Effector memory CD8-positive, alpha-beta T cell (primary cell): ENCODE measurements at regions not wholly inside any gene's neighbourhood (a gene's known extent, or its start where the extent isn't known, plus 50 kb on each side); places are given as distances from the start of the nearest gene placed in this dataset.

ENCODE experiments used
- ATAC-seq: fragments of 150-1000 bp; cut with Tn5 transposase; replicated peaks from 2 replicates; pipeline ENCODE4 v1.10.0; 2021; ENCODE audit warnings: mild to moderate bottlenecking, moderate library complexity
- DNase-seq, 3 experiments: peaks; one replicate each; pipeline ENCODE4 v3.0.0; 2021
- H3K27ac Mint-ChIP-seq, 2 donors: one replicate each; pipeline ENCODE4 v1.8.0; 2022; ENCODE audit warnings: mild to moderate bottlenecking in 2 of 2, mixed read lengths in 2 of 2, moderate library complexity in 2 of 2
- H3K27me3 Mint-ChIP-seq, 2 donors: one replicate each; pipeline ENCODE4 v1.8.0; 2022; ENCODE audit warnings: mixed read lengths in 2 of 2
- H3K36me3 Mint-ChIP-seq: one replicate; pipeline ENCODE4 v1.8.0; 2022; ENCODE audit warnings: mild to moderate bottlenecking, moderate library complexity, mixed read lengths; ENCODE audit not compliant: insufficient read depth
- H3K4me1 Mint-ChIP-seq, 2 donors: one replicate each; pipeline ENCODE4 v1.8.0; 2022; ENCODE audit warnings: low read depth in 2 of 2, mixed read lengths in 2 of 2
- H3K4me3 Mint-ChIP-seq, 2 donors: one replicate each; pipeline ENCODE4 v1.8.0; 2022; ENCODE audit warnings: mild to moderate bottlenecking in 2 of 2, mixed read lengths in 2 of 2, moderate library complexity in 2 of 2
- H3K9me3 Mint-ChIP-seq, 2 donors: one replicate each; pipeline ENCODE4 v1.8.0; 2022; ENCODE audit warnings: mixed read lengths in 2 of 2

DNA sequence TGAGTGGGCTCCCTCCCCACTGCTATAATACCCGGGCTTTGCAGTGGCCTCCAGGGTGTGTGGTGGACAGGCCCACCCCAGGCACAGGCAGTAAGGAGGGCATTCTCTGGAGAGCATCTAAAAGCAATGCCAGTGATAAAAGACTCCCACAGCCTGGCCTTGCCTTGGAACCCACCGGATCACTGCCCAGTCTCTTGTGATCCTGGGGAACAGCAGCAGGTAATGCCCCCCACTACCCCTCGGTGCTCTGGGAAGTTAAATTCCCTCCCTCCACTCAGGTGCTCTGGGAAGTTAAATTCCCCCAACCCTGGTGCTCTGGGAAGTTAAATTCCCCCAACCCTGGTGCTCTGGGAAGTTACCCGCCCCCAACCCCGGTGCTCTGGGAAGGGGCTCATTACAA is 565.2 kb downstream of the TCERG1L start:
- no peaks in the 10 kb centered on the region for H3K4me1 Mint-ChIP-seq
- H3K36me3 Mint-ChIP-seq: peaks cover 2% of the 10 kb centered on the region
- H3K9me3 Mint-ChIP-seq: peaks cover 4 to 6% of the 10 kb centered on the region in 2 donors
- ATAC-seq: no peak
- H3K4me3 Mint-ChIP-seq: no peak overlapping the region
- peaks cover 0 to 10% of the 10 kb centered on the region in 2 donors for H3K27me3 Mint-ChIP-seq
- DNase-seq: no peak
- no peak overlapping the region for H3K27ac Mint-ChIP-seq

DNA sequence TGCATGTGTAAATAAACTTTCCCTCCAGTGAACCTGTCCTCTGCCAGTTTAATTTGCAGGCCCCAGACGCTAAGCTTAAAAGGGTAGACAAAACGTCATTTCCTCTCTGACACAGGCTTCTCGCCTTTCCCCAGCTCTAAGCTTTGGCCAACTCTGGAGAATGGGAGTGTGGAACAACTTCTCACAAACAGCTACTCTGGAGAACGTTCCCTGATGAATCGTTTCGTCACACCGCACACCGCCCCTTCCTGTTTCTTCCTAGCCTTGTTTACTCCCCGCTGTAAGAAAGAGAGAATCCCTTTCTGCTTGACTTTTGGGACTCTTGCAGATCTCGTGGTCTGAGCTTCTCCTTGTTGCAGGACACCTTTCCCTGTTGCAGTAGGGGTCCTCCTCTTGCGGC is 564.2 kb downstream of the TCERG1L start:
- H3K4me3 Mint-ChIP-seq: no peak overlapping the region
- DNase-seq (no peak), ATAC-seq (no peak)
- H3K9me3 Mint-ChIP-seq: peaks cover 6% of the 10 kb centered on the region in 2 donors
- no peak overlapping the region for H3K27ac Mint-ChIP-seq
- peaks cover 0 to 16% of the 10 kb centered on the region in 2 donors for H3K27me3 Mint-ChIP-seq
- H3K4me1 Mint-ChIP-seq: no peaks in the 10 kb centered on the region
- H3K36me3 Mint-ChIP-seq: peaks cover 2% of the 10 kb centered on the region

DNA sequence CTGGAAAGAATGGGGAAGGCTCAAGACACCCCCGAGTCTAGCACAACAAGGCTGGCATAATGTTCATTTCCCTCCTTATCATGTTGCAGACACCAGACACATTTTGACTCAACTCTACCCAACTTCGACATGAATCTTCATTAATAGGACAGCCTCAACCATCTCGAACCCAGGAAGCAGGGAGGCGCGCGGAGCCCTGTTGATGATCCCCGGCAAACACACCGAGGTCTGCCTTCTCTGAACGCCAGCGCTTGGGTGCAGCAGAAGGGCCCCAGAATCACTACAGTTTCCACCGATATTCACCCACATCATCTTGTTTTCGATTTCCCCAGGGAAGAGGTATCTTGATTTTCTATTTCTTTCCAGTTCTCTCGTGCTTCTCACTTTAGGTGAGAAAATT is 563.6 kb downstream of the TCERG1L start:
- H3K27ac Mint-ChIP-seq: no peak overlapping the region
- no peak for DNase-seq
- no peaks in the 10 kb centered on the region for H3K4me1 Mint-ChIP-seq
- peaks cover 6% of the 10 kb centered on the region in 2 donors for H3K9me3 Mint-ChIP-seq
- H3K4me3 Mint-ChIP-seq: no peak overlapping the region
- peaks cover 2% of the 10 kb centered on the region for H3K36me3 Mint-ChIP-seq
- no peak for ATAC-seq
- H3K27me3 Mint-ChIP-seq: peaks cover 0 to 16% of the 10 kb centered on the region in 2 donors

DNA sequence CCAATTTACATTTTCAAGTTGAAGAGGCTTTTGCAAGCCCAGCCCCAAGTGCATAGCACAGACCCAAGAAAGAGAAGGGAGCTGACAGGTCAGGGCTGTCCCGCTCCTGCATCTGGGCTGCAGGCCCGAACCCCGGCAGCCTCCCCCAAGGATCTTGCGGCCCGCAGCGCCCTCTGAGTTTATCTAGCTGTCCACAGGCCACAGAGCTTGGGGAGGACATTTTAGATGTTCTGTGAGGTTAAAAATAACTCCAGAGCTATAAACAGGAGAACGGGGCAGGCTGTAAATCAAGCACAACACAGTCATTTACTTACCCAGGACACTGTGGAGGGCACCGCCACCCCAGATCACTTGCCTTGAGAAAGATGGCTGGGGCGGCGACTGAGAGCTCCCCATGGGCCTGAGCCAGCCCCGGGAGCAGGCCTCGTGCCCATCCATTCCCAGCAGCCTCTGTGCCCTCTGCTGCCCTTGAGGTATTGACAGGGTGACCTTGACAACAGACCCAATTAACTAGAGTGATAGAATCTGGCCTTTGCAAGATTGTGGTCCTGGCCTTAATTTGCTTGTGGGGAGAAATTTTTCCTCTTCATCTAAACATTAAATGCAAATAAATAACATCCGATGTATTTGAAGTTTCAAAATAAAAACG is 563.0 kb downstream of the TCERG1L start:
- Mint-ChIP-seq H3K27me3 (peaks cover 0 to 16% of the 10 kb centered on the region in 2 donors), H3K36me3 (peaks cover 2% of the 10 kb centered on the region), H3K4me3 (no peak overlapping the region), H3K27ac (no peak overlapping the region), H3K4me1 (no peaks in the 10 kb centered on the region), H3K9me3 (peaks cover 6% of the 10 kb centered on the region in 2 donors)
- no peak for ATAC-seq
- no peak for DNase-seq

DNA sequence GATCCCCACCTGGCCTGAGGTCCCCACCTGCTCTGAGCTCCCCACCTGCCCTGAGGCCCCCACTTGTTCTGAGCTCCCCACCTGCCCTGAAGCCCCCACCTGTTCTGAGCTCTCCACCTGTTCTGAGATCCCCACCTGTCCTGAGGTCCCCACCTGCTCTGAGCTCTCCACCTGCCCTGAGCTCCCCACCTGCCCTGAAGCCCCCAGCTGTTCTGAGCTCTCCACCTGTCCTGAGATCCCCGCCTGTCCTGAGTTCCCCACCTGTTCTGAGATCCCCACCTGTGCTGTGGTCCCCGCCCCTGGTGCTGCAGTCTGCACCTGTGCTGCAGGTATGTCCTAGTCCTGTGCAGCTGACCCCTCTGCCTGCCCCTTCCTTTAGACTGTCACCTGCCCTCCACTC is 561.6 kb downstream of the TCERG1L start:
- DNase-seq (no peak), ATAC-seq (no peak)
- no peaks in the 10 kb centered on the region for H3K4me1 Mint-ChIP-seq
- H3K4me3 Mint-ChIP-seq: no peak overlapping the region
- H3K27me3 Mint-ChIP-seq: peaks cover 0 to 16% of the 10 kb centered on the region in 2 donors
- peaks cover 6 to 12% of the 10 kb centered on the region in 2 donors for H3K9me3 Mint-ChIP-seq
- H3K27ac Mint-ChIP-seq: no peak overlapping the region
- H3K36me3 Mint-ChIP-seq: peaks cover 2% of the 10 kb centered on the region

DNA sequence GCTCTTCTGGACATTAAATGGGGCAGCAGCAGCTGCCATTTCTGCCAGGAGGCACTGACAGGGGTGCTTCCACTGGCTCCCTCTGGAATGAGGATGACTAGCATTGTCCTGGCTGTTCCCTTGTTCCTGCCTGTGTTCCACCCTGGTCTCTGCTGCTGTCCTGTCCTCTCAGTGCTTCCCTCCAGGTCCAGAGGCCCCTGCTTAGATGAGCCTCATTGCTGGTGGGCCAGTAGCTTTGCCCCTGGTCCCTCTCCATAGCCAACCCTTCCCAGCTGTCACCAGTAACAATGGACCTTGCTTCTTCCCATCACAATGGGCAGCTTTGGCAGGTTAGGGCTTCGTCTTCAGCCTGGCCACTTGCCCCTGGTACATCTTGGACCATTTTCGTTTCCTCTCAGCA is 561.1 kb downstream of the TCERG1L start:
- no peak overlapping the region for H3K27ac Mint-ChIP-seq
- no peak overlapping the region for H3K4me3 Mint-ChIP-seq
- peaks cover 2% of the 10 kb centered on the region for H3K36me3 Mint-ChIP-seq
- ATAC-seq (no peak), DNase-seq (no peak)
- H3K9me3 Mint-ChIP-seq: peaks cover 9 to 17% of the 10 kb centered on the region in 2 donors
- peaks cover 0 to 16% of the 10 kb centered on the region in 2 donors for H3K27me3 Mint-ChIP-seq
- H3K4me1 Mint-ChIP-seq: no peaks in the 10 kb centered on the region

DNA sequence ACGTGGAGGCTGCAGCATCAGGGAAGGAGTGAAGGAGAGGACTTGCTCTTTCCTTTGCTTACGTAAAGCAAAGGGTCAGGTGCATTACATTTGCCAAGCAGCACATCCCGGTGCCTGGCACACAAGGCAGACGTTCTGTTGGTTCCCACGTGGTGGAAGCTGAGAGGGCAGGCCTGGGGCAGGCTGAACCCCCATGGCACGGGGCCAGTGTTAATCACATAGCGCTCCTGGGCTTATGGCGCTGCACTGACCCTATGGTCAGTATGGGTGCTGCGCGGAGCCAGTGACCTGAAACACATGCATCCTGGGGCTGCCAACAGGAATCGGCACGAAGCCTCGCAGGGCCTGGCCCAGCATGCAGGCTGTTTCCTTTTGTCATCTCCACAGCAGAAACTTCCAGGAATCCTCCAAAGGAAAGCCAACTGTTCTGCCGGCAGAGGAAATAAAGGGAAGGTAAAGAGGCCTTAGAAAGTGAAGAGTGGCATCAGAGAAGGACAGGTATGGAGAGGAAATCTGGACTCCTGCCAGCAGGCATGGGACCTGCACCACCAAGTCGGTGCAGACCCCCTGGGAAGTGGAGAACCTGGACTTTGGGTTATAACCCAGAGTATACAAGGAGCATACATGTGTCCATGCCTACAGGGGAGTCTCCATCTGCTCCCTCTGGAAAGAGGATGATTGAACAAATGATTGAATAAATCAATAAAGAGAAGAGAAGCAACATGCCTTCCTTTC is 560.2 kb downstream of the TCERG1L start:
- H3K27me3 Mint-ChIP-seq: peaks cover 0 to 16% of the 10 kb centered on the region in 2 donors
- H3K27ac Mint-ChIP-seq: no peak overlapping the region
- ATAC-seq: no peak
- no peaks in the 10 kb centered on the region for H3K4me1 Mint-ChIP-seq
- peaks cover 2% of the 10 kb centered on the region for H3K36me3 Mint-ChIP-seq
- H3K9me3 Mint-ChIP-seq: peaks cover 10 to 20% of the 10 kb centered on the region in 2 donors
- no peak for DNase-seq
- no peak overlapping the region for H3K4me3 Mint-ChIP-seq

DNA sequence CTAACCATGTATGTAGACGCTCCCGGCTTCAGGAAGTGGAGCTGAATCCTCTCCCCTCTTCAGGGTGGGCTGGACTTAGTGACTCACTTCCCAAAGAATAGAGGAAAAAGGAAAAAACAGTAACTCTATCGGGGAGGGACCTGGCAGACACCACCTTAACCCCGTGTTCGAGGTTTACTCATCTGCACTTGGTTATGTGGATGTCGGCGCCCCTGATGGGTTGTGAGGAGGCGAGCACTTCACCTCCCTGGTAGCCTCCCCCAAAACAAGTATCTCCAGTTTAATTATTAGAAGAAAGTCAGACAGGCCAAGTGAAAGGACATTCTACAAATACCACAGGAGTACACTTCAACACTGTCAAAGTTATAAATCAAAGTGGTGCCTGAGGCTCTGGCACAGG is 559.7 kb downstream of the TCERG1L start:
- H3K9me3 Mint-ChIP-seq: peaks cover 10 to 20% of the 10 kb centered on the region in 2 donors
- H3K27ac Mint-ChIP-seq: no peak overlapping the region
- H3K4me3 Mint-ChIP-seq: no peak overlapping the region
- H3K4me1 Mint-ChIP-seq: no peaks in the 10 kb centered on the region
- ATAC-seq (no peak), DNase-seq (no peak)
- no peaks in the 10 kb centered on the region for H3K36me3 Mint-ChIP-seq
- peaks cover 0 to 16% of the 10 kb centered on the region in 2 donors for H3K27me3 Mint-ChIP-seq

DNA sequence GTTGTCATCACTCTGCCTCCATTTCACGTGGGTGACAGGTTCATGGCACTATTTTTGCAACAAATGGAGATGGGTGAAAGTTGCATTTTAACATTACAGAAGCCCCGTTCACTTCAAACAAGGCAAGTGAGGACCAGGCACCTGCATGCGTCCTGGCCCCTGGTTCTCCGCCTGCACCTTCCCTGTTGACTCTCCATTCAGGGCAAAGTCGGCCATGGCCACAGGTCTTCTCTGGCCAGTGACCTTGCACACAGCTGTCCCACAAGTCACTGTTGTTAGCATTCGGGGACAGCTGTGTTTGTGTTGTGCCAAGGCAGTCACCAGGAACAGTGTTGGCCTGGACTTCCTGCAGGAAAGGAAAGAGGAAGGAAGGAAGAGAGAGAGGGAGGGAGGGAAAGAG is 554.9 kb downstream of the TCERG1L start:
- ATAC-seq: no peak
- Mint-ChIP-seq H3K27ac (no peak overlapping the region), H3K27me3 (peaks cover 0 to 3% of the 10 kb centered on the region in 2 donors), H3K36me3 (no peaks in the 10 kb centered on the region), H3K4me1 (no peaks in the 10 kb centered on the region), H3K9me3 (peaks cover 8 to 30% of the 10 kb centered on the region in 2 donors), H3K4me3 (no peak overlapping the region)
- DNase-seq: no peak

DNA sequence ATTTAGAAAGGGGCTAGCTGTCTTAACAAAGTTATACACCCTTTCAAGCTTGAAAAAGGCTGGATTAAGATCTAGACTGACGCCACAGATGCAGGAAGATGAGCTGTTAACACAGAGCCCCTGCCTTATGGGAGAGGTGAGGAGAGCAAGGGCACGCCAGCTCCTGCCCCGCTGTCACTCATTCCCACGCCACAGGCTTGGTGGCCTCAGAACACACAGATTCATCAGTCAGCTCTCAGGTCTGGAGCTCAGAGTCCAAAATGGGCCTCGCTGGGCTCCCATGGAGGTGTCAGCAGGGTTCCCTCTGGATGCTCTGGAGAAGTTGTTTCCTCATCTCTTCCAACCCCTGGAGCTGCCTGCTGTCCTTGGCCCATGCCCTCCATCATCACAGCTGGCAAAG is 554.2 kb downstream of the TCERG1L start:
- H3K4me3 Mint-ChIP-seq: no peak overlapping the region
- H3K27me3 Mint-ChIP-seq: no peaks in the 10 kb centered on the region
- peaks cover 8 to 30% of the 10 kb centered on the region in 2 donors for H3K9me3 Mint-ChIP-seq
- no peak for ATAC-seq
- H3K27ac Mint-ChIP-seq: no peak overlapping the region
- H3K4me1 Mint-ChIP-seq: no peaks in the 10 kb centered on the region
- H3K36me3 Mint-ChIP-seq: no peaks in the 10 kb centered on the region
- no peak for DNase-seq

DNA sequence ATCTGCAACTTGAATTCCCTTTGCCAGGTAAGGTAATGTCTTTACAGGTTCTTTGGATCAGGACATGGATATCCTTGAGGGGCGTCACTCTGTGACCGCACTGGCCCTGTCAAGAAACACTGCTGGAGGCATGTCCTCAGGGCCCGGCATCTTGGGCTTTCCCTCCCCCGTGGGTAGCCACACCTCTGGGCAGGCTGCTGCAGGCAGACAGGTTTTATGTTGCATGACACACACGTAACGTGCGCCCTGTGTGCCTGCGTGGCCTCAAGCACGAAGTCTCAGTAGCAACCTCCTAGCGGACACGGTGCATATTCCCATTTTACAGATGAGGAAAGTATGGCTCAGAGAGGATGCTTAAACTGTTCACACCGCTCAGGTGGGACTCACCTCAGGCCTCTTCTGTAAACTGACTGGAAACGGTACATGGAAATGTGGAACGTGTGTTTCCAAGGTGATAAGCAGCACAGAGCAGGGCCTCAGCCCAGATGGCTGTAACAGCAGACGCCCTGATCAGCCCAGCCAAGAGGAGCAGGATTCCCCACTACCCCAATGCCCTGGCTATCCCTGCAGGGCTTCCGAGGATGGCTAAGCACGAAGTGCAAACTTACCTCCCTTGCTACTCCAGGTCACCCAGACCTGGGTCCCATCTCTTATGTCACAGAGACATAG is 553.6 kb downstream of the TCERG1L start:
- Mint-ChIP-seq H3K9me3 (peaks cover 8 to 30% of the 10 kb centered on the region in 2 donors), H3K27ac (no peak overlapping the region), H3K4me3 (no peak overlapping the region), H3K36me3 (no peaks in the 10 kb centered on the region), H3K27me3 (no peaks in the 10 kb centered on the region), H3K4me1 (no peaks in the 10 kb centered on the region)
- DNase-seq: no peak
- no peak for ATAC-seq

DNA sequence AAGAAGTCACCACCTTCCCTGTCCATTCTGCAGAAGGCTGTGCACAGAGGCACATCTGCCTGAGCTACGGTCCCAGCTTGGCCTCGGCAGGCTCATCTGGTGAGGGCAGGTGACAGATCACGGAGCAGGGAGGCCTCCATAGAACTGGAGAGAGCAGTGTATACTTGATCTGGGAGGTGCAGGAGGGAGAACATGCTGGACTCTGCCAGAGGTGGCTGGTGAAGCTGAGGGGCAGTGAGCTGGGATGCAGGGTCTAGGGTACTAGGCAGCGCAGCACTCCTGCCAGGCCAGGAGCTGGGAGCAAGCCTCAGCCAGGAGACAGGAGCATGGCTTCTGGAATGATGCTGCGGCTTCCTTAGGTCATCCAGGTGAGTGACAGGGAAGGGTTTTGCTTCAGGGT is 553.0 kb downstream of the TCERG1L start:
- ATAC-seq: no peak
- Mint-ChIP-seq H3K27me3 (no peaks in the 10 kb centered on the region), H3K9me3 (peaks cover 8 to 30% of the 10 kb centered on the region in 2 donors), H3K4me3 (no peak overlapping the region), H3K36me3 (no peaks in the 10 kb centered on the region), H3K27ac (no peak overlapping the region), H3K4me1 (no peaks in the 10 kb centered on the region)
- DNase-seq: no peak

DNA sequence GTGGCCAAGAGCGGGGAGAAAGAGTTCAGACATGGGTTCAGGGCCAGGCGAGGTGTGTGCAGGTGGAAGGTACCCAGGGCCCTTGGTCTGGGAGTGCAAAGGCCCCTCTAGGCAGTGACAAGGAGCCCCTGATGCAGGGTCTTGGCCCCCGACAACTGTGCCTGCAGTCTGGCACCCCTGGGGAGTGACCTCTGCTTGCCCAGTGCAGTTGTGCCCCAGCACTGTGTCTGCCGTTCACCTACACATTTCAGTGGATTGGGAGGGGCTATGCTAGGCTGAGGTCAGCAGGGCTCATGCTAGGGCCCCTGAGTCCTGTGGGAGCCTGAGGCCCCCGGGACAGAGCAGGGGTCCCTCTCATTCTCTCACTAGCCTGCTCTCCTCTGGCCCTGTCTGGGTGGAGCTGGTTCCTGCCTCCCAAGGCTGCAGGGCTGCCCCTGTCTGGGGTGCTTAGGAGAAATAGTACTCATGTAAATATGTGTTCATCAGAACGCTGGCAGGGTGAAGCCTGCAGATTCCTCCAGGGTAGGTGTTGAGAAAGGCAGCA is 550.4 kb downstream of the TCERG1L start:
- DNase-seq (no peak), ATAC-seq (no peak)
- Mint-ChIP-seq H3K9me3 (peaks cover 5 to 19% of the 10 kb centered on the region in 2 donors), H3K27ac (no peak overlapping the region), H3K4me1 (no peaks in the 10 kb centered on the region), H3K27me3 (peaks cover 0 to 4% of the 10 kb centered on the region in 2 donors), H3K4me3 (no peak overlapping the region), H3K36me3 (no peaks in the 10 kb centered on the region)
